GM18867 (cell line): ENCODE measurements at regions not wholly inside any gene's neighbourhood (a gene's known extent, or its start where the extent isn't known, plus 50 kb on each side); places are given as distances from the start of the nearest gene placed in this dataset.

ENCODE experiments used
- ATAC-seq: cut with Tn5 transposase; IDR thresholded peaks from one replicate; pipeline ENCODE4 v1.9.1; 2021; ENCODE audit warnings: mild to moderate bottlenecking, moderate library complexity; ENCODE audit not compliant: unreplicated experiment

DNA sequence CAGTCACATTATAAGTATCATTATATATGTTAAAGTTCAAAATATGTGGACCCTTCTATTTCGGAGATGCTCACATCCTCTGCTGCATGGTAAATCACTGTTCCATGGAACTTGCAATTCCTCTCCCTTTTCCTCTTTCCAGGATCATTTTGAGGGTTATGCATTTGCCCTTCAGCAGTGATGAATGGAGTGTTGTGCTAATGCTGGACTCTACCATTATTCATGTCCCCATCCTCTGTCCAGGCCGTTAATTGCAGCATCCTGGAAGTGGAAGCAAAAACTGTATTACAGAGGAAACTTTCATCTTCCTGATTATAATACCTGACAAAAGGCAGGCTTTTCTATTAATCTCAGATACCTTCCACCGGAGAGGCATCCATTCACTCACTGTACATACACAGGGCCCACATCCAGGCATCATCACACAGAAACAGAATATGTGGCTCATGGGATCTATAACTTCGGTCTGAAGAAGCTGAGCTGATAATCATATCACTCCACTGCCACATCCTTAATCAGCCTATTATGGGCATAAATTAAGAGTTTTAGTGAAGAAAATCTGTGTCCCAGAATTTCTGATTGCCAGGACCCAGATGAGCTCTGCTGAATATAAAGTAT is 65.0 kb upstream of the ACO1 start:
- ATAC-seq, result no peak

DNA sequence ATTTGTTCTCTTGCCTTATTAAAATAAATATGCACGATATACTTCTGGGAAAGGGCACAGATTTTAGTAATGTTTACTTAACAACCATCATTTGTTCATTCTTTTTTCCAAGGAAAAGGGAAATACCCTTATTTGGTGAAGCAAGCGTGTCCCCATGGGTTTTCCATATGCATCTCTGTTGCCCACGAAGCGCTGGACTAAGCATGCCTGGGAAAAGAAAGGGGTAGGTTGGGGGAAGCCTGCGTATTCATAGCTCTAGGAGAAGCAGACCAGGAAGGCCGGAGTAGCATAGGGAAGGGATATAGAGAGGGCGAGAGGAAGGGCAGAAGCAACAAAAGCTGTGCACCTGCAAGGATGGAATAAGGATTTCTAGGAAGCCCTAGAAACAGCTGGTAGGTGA is 61.8 kb upstream of the ACO1 start:
- ATAC-seq, result no peak

DNA sequence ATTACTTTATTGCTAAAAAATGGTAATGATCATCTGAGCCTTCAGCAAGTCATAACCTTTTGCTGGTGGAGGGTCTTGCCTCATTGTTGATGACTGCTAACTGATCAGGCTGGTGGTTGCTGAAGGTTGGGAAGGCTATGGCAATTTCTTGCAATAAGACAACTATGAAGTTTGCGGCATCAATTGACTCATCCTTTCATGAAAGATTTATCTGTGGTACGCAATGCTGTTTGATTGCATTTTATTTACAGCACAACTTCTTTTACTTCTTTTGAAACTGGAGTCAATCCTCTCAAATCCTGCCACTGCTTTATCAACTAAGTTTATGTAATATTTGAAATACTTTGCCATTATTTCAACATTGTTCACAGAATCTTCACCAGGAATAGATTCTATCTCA is 58.3 kb upstream of the ACO1 start:
- ATAC-seq, result no peak

DNA sequence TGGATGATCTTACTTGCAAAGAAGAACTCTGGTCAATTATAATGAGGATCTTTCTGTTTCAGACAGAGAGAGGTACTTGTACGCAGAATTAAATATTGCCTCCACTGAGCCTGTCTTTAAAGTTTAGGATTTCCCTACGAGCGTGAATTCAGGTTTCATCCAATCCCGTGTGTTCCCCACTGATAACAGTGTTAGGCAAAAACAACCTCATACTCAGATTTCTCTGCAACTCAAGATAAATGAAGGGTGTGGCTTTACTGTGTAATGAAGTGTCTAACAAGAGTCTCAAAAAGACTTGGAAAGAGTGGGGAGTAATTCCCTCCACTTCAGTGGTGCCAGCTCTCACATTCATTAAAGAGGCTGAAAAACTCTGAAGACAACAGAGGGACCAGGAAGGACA is 53.2 kb upstream of the ACO1 start:
- no peak for ATAC-seq

DNA sequence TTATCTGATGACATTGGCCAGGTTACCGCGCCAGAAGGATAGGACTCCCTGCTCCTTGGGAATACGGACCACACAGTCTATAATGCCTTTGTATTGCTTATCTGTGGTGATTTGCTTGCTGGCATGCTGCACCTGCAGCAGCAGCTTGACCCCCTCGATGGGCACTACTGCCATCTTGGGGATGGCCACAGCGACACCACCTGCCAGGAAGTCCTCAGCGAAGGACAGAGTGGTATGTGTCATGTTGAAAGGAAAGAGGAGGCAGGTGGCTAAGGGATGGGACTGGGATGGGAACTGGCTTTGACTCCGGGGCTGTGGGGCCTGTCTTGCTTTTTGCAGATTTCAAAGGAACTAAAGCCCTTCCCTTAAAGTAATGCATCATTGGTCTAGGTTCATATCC is 50.3 kb upstream of the ACO1 start:
- ATAC-seq, result no peak
